ENCODE measurements at regions not wholly inside any gene's neighbourhood (a gene's known extent, or its start where the extent isn't known, plus 50 kb on each side); places are given as distances from the start of the nearest gene placed in this dataset.

GRCh38 chr21:14673649-14674048, 127.5 kb upstream of the SAMSN1 start:
- TF ChIP-seq TAF1 (IDR thresholded peaks at IDR 0.05; ENCODE audit: borderline replicate concordance, insufficient read depth, low read length), result no peak
- TF ChIP-seq SIN3A (IDR thresholded peaks at IDR 0.05; ENCODE audit: borderline replicate concordance, insufficient read depth, low read length), result no peak
- no peak for TF ChIP-seq REST (IDR thresholded peaks at IDR 0.05; ENCODE audit: insufficient read depth in 1 of 2, low read depth in 2 of 2, low read length in 2 of 2)
- TF ChIP-seq POLR2AphosphoS5 (IDR thresholded peaks at IDR 0.05; ENCODE audit: low read depth, low read length), result no peak
- no peak for TF ChIP-seq FOXP2 (optimal IDR thresholded peaks at IDR 0.05; ENCODE audit: borderline replicate concordance, extremely low read depth, extremely low read length, insufficient read depth)

GRCh38 chr21:14672466-14672865, 126.4 kb upstream of the SAMSN1 start:
- no peak for TF ChIP-seq SIN3A (IDR thresholded peaks at IDR 0.05; ENCODE audit: borderline replicate concordance, insufficient read depth, low read length)
- no peak for TF ChIP-seq REST (IDR thresholded peaks at IDR 0.05; ENCODE audit: insufficient read depth in 1 of 2, low read depth in 2 of 2, low read length in 2 of 2)
- no peak for TF ChIP-seq FOXP2 (optimal IDR thresholded peaks at IDR 0.05; ENCODE audit: borderline replicate concordance, extremely low read depth, extremely low read length, insufficient read depth)
- TF ChIP-seq POLR2AphosphoS5 (IDR thresholded peaks at IDR 0.05; ENCODE audit: low read depth, low read length), result no peak
- no peak for TF ChIP-seq TAF1 (IDR thresholded peaks at IDR 0.05; ENCODE audit: borderline replicate concordance, insufficient read depth, low read length)

- TF ChIP-seq TAF1 (IDR thresholded peaks at IDR 0.05; ENCODE audit: borderline replicate concordance, insufficient read depth, low read length), result no peak
- no peak for TF ChIP-seq SIN3A (IDR thresholded peaks at IDR 0.05; ENCODE audit: borderline replicate concordance, insufficient read depth, low read length)
- no peak for TF ChIP-seq REST (IDR thresholded peaks at IDR 0.05; ENCODE audit: insufficient read depth in 1 of 2, low read depth in 2 of 2, low read length in 2 of 2)
- no peak for TF ChIP-seq POLR2AphosphoS5 (IDR thresholded peaks at IDR 0.05; ENCODE audit: low read depth, low read length)
- TF ChIP-seq FOXP2 (optimal IDR thresholded peaks at IDR 0.05; ENCODE audit: borderline replicate concordance, extremely low read depth, extremely low read length, insufficient read depth), result no peak
These were observed 124.3 kb upstream of the SAMSN1 start for GRCh38 chr21:14670409-14670808.

- TF ChIP-seq REST (IDR thresholded peaks at IDR 0.05; ENCODE audit: insufficient read depth in 1 of 2, low read depth in 2 of 2, low read length in 2 of 2), result no peak
These were observed 111.3 kb upstream of the SAMSN1 start for GRCh38 chr21:14657241-14658008.

GRCh38 chr21:14646893-14647292, 100.8 kb upstream of the SAMSN1 start:
- TF ChIP-seq FOXP2 (optimal IDR thresholded peaks at IDR 0.05; ENCODE audit: borderline replicate concordance, extremely low read depth, extremely low read length, insufficient read depth) (no peak), SIN3A (IDR thresholded peaks at IDR 0.05; ENCODE audit: borderline replicate concordance, insufficient read depth, low read length) (no peak), TAF1 (IDR thresholded peaks at IDR 0.05; ENCODE audit: borderline replicate concordance, insufficient read depth, low read length) (no peak), REST (IDR thresholded peaks at IDR 0.05; ENCODE audit: insufficient read depth in 1 of 2, low read depth in 2 of 2, low read length in 2 of 2) (no peak), POLR2AphosphoS5 (IDR thresholded peaks at IDR 0.05; ENCODE audit: low read depth, low read length) (no peak)

Measured in PFSK-1 (cell line).